Stimulated activated naive CD8-positive, alpha-beta T cell treated with anti-CD3 and anti-CD28 coated beads, Interleukin-15, Interleukin-2, amounts not matched to agents 100 ng/mL and 50 ng/mL, for 24 hours (primary cell): ENCODE measurements at regions not wholly inside any gene's neighbourhood (a gene's known extent, or its start where the extent isn't known, plus 50 kb on each side); places are given as distances from the start of the nearest gene placed in this dataset.
"Not testable (repeated sequence)": the region's sequence is repeated elsewhere in the genome, so short reads cannot be mapped to it uniquely, and the experiment has no call there.

ENCODE experiments used
- H3K27ac Mint-ChIP-seq: one replicate; pipeline ENCODE4 v1.8.0; 2021; ENCODE audit warnings: mild to moderate bottlenecking, mixed read lengths
- H3K27me3 Mint-ChIP-seq: one replicate; pipeline ENCODE4 v1.8.0; 2021; ENCODE audit warnings: mixed read lengths
- H3K36me3 Mint-ChIP-seq: one replicate; pipeline ENCODE4 v1.8.0; 2021; ENCODE audit warnings: low read depth, mixed read lengths
- H3K4me1 Mint-ChIP-seq: one replicate; pipeline ENCODE4 v1.8.0; 2021; ENCODE audit warnings: low read depth, mixed read lengths
- H3K4me3 Mint-ChIP-seq: one replicate; pipeline ENCODE4 v1.8.0; 2021; ENCODE audit warnings: mild to moderate bottlenecking, mixed read lengths
- H3K9me3 Mint-ChIP-seq: one replicate; pipeline ENCODE4 v1.8.0; 2021; ENCODE audit warnings: mixed read lengths

DNA sequence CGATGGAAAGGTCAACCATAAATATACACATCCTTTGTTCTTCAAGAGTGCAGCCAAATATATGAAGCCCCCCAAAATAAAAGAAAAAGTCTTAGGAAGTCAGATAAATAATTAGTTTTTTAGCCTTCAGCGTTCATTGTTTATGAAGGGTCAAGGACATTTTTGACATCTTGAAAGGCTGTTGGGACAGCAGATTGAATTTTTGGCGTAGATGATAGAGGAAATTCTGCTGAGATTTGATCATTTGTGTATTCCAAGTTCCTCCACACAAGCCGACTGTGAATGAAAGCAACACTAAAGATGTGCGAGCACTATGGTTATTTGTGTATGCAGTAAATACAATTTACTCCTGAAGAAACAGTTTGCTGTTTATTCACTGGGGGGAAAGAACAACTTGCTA, 177.8 kb upstream of the PARD3B start:
- Mint-ChIP-seq H3K27ac (no peak overlapping the region), H3K4me1 (no peaks in the 10 kb centered on the region), H3K36me3 (no peaks in the 10 kb centered on the region), H3K27me3 (peaks cover 6% of the 10 kb centered on the region), H3K9me3 (no peaks in the 10 kb centered on the region), H3K4me3 (no peak overlapping the region)

- Mint-ChIP-seq H3K4me1 (no peaks in the 10 kb centered on the region), H3K27me3 (peaks cover 8% of the 10 kb centered on the region), H3K9me3 (no peaks in the 10 kb centered on the region), H3K4me3 (no peak overlapping the region), H3K36me3 (no peaks in the 10 kb centered on the region), H3K27ac (no peak overlapping the region)
These were observed 175.0 kb upstream of the PARD3B start for GRCh38 chr2:204370172-204370718.

DNA sequence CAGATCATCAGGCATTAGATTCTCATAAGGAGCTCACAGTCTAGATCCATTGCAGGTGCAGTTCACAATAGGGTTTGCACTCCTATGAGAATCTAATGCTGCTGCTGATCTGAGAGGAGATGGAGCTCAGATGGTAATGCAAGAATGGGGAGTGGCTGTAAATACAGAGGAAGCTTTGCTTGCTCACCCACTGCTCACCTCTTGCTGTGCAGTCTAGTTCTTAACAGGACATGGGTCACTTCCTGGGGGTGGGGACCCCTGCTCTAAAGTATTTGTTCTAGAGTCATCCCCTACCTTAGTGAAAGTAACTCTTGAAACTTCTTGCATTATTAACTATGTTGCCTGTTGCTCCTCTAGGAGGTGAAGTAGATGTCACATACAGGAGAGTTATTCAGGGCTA, 171.3 kb upstream of the PARD3B start:
- Mint-ChIP-seq H3K4me3 (no peak overlapping the region), H3K27me3 (peaks cover 3% of the 10 kb centered on the region), H3K4me1 (no peaks in the 10 kb centered on the region), H3K27ac (no peak overlapping the region), H3K9me3 (no peaks in the 10 kb centered on the region), H3K36me3 (no peaks in the 10 kb centered on the region)

DNA sequence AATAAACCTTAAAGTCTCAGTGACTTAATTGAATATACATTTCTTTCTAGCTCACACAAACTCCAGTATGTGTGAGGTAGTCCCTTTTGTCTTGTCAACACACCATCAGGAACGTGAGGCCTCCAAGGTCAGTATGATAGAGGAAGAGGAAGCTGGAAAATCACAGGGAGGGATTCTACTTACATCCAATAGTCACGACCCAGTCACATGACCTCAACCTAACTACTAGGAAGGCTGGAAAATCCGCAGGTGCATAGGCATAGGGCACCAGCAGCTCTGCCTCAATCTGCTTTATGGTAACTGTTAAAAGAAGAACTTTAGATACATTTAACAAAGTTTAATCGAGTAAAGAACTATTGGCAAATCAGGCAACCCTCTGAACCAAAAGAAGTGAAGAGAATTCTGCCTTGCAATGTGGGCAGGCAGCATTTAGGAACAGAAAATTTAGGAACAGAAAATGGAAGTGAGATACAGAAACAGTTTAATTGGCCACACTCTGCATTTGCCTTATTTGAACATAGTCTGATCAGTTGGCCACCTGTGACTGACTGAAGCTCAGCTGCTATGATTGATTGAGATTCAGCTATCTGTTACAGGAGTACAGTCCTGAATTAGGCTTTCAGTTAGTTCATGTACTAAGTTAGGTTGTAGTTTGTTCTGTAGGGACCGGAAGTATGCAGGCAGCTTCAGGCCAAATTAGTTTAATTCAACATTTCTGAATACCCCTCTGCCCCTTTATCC, 165.0 kb upstream of the PARD3B start:
- H3K9me3 Mint-ChIP-seq: peaks cover 10% of the 10 kb centered on the region
- H3K27me3 Mint-ChIP-seq: peaks cover 19% of the 10 kb centered on the region
- no peaks in the 10 kb centered on the region for H3K4me1 Mint-ChIP-seq
- H3K4me3 Mint-ChIP-seq: no peak overlapping the region
- H3K27ac Mint-ChIP-seq: no peak overlapping the region
- H3K36me3 Mint-ChIP-seq: no peaks in the 10 kb centered on the region

- peaks cover 16% of the 10 kb centered on the region for H3K27me3 Mint-ChIP-seq
- H3K27ac Mint-ChIP-seq: no peak overlapping the region
- H3K4me1 Mint-ChIP-seq: no peaks in the 10 kb centered on the region
- peaks cover 7% of the 10 kb centered on the region for H3K9me3 Mint-ChIP-seq
- no peaks in the 10 kb centered on the region for H3K36me3 Mint-ChIP-seq
- H3K4me3 Mint-ChIP-seq: no peak overlapping the region
These were observed 158.6 kb upstream of the PARD3B start for GRCh38 chr2:204386668-204387067.

- no peaks in the 10 kb centered on the region for H3K36me3 Mint-ChIP-seq
- no peak overlapping the region for H3K4me3 Mint-ChIP-seq
- peaks cover under 1% of the 10 kb centered on the region for H3K27me3 Mint-ChIP-seq
- no peak overlapping the region for H3K27ac Mint-ChIP-seq
- H3K9me3 Mint-ChIP-seq: no peaks in the 10 kb centered on the region
- H3K4me1 Mint-ChIP-seq: no peaks in the 10 kb centered on the region
These were observed 156.2 kb upstream of the PARD3B start for GRCh38 chr2:204389120-204389519.

- H3K9me3 Mint-ChIP-seq: no peaks in the 10 kb centered on the region
- no peak overlapping the region for H3K27ac Mint-ChIP-seq
- no peaks in the 10 kb centered on the region for H3K36me3 Mint-ChIP-seq
- no peaks in the 10 kb centered on the region for H3K27me3 Mint-ChIP-seq
- H3K4me1 Mint-ChIP-seq: no peaks in the 10 kb centered on the region
- H3K4me3 Mint-ChIP-seq: no peak overlapping the region
These were observed 155.4 kb upstream of the PARD3B start for GRCh38 chr2:204389856-204390255.

DNA sequence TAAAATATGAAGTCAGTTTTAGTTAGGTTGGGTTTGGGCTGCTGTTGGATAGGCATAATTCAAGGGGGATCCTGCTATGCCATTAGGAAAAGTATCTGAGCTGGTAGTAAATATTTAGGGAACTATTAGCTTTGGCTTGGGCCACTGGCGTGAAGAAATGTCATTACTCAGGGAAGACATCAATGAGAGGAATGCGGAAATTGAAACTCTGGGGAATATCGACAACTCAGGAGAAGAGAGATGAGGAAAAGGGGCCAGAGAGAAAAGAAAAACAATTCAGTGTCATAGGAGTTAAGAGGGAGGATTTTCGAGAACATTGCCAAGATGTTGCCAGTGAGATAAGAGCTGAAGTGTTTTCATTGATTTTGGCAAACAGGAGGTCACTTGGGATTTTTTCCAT, 149.7 kb upstream of the PARD3B start:
- Mint-ChIP-seq H3K9me3 (no peaks in the 10 kb centered on the region), H3K27me3 (peaks cover 4% of the 10 kb centered on the region), H3K4me3 (no peak overlapping the region), H3K27ac (no peak overlapping the region), H3K36me3 (no peaks in the 10 kb centered on the region), H3K4me1 (no peaks in the 10 kb centered on the region)

DNA sequence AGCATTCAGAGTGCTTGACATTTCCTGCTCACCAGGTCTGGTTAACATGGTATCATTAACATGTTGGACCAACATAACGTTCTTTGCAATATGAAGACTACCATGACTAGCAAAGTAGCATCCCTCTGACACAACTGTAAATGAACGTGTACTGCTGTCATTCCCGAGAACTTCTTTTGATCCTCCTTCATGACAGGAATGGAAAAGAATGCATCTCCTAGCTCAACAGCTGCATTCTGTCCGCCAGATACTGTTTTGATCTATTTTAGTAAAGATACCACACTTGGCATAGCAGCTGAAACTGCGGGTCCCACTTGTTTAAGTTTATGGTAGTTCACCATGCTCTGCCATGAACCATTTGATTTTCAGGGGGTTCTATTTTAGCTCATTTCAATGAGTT, 144.2 kb upstream of the PARD3B start:
- Mint-ChIP-seq H3K9me3 (no peaks in the 10 kb centered on the region), H3K27me3 (peaks cover 16% of the 10 kb centered on the region), H3K27ac (no peak overlapping the region), H3K4me1 (no peaks in the 10 kb centered on the region), H3K4me3 (no peak overlapping the region), H3K36me3 (no peaks in the 10 kb centered on the region)

DNA sequence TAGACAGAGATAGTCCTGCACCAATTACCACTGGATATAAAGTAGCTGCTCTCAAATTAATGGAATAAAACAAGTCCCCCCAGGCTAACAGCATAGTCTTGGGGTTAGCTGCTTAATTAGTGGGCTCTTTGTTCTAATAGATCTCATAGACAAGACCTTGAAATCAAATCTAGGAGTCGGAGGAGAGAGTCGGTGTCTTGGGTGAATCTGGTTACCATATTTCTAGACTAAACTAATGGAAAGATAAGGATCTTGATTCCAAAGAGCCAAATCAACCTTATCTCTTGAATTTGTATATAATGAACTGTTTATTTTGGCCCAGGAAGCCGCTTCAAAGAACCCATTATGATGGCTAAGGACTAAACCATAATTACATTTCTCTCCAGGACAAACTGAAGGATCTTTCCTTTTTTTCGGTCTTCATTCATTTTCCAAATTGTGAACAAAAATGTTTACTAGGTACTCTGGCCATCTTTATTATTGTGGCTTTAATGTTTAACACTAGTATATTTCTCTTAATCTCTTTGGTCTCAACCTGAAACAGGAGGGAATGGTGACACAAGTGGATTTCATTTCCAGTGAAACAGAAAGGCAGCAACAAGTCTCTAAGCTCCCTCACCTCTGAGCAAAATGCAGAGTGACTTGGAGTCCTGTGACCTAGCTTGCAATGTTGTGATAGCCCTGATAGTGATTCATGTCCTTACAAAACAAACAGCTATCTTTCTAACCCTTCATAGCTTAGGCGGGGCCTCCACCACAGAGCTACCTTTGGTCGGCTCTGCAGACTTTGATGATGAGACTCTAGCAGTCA, 137.9 kb upstream of the PARD3B start:
- no peaks in the 10 kb centered on the region for H3K36me3 Mint-ChIP-seq
- H3K9me3 Mint-ChIP-seq: peaks cover 8% of the 10 kb centered on the region
- H3K4me3 Mint-ChIP-seq: no peak overlapping the region
- no peak overlapping the region for H3K27ac Mint-ChIP-seq
- no peaks in the 10 kb centered on the region for H3K4me1 Mint-ChIP-seq
- H3K27me3 Mint-ChIP-seq: peaks cover 16% of the 10 kb centered on the region

GRCh38 chr2:204412782-204413181, 132.5 kb upstream of the PARD3B start:
- H3K36me3 Mint-ChIP-seq, H3K4me3 Mint-ChIP-seq, H3K27me3 Mint-ChIP-seq, H3K4me1 Mint-ChIP-seq, H3K27ac Mint-ChIP-seq: not testable (repeated sequence)
- peaks cover 15% of the 10 kb centered on the region for H3K9me3 Mint-ChIP-seq

DNA sequence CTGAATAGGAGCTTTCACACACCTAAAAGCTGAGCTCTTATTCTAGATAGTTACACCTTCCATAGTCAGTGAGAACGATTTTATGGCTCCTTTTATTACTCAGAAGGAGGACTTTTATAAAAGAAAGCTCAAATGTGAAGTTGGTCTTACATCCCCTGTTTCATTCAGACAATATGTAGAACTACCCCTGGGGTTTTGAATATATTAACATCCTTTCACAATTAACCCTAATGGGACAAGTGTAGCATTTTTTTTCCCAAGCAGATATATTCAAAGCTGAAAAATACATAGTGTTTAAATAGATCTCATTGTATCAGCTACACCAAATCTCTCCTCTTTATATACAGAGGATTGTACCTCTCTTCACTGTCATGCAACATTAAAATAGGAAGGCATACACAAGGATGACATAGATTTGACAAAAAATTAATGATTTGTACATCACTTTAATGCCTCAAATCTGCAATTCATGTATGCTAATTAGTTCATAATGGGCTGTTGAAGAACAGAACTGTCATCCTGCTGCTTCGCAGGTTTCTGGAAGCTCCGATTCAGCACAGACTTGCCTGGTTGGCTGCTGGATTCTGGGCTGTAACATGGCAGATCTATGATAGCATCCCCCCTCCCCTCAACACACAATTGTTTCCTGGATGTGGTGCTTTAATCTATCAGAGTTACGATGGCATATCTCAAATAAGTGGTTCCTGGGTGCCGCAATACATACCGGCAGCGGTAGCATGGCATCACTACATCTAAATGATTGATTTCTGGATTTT, 129.7 kb upstream of the PARD3B start:
- peaks cover 15% of the 10 kb centered on the region for H3K9me3 Mint-ChIP-seq
- no peak overlapping the region for H3K27ac Mint-ChIP-seq
- H3K36me3 Mint-ChIP-seq: no peaks in the 10 kb centered on the region
- H3K4me1 Mint-ChIP-seq: no peaks in the 10 kb centered on the region
- H3K4me3 Mint-ChIP-seq: no peak overlapping the region
- peaks cover 4% of the 10 kb centered on the region for H3K27me3 Mint-ChIP-seq

- Mint-ChIP-seq H3K9me3 (peaks cover 15% of the 10 kb centered on the region), H3K4me1 (no peaks in the 10 kb centered on the region), H3K36me3 (no peaks in the 10 kb centered on the region), H3K27me3 (peaks cover 4% of the 10 kb centered on the region), H3K4me3 (no peak overlapping the region), H3K27ac (no peak overlapping the region)
These were observed 129.0 kb upstream of the PARD3B start for GRCh38 chr2:204416236-204416635.

DNA sequence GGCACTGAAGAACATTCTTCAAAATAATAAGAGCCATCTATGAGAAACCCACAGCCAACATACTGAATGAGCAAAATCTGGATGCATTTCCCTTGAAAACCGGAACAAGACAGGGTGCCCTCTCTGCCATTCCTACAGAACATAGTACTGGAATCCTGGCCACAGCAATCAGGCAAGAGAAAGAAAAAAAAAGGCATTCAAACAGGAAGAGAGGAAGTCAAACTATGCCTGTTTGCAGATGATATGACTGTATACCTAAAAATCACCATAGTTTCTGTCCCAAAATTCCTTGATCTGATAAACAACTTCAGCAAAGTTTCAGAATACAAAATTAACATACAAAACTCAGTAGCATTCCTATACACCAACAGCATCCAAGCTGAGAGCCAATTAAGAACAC, 119.5 kb upstream of the PARD3B start:
- Mint-ChIP-seq H3K9me3 (peaks cover 6% of the 10 kb centered on the region), H3K27ac (no peak overlapping the region), H3K4me3 (no peak overlapping the region), H3K36me3 (no peaks in the 10 kb centered on the region), H3K4me1 (no peaks in the 10 kb centered on the region), H3K27me3 (peaks cover 8% of the 10 kb centered on the region)

GRCh38 chr2:204428675-204429074, 116.6 kb upstream of the PARD3B start:
- H3K9me3 Mint-ChIP-seq: peaks cover 15% of the 10 kb centered on the region
- H3K36me3 Mint-ChIP-seq: no peaks in the 10 kb centered on the region
- H3K27ac Mint-ChIP-seq: no peak overlapping the region
- peaks cover 5% of the 10 kb centered on the region for H3K27me3 Mint-ChIP-seq
- H3K4me3 Mint-ChIP-seq: no peak overlapping the region
- no peaks in the 10 kb centered on the region for H3K4me1 Mint-ChIP-seq
